SK-N-SH treated with all-trans-retinoic acid at 6 μM for 48 hours (cell line): ENCODE measurements at regions not wholly inside any gene's neighbourhood (a gene's known extent, or its start where the extent isn't known, plus 50 kb on each side); places are given as distances from the start of the nearest gene placed in this dataset.

Experiments
- ARNTL ChIP-seq: fragments of 450-650 bp; formaldehyde crosslinking; IDR thresholded peaks from 2 replicates; pipeline ENCODE4 v1.5.0; 2020; ENCODE audit warnings: low read depth, mild to moderate bottlenecking, moderate library complexity, borderline replicate concordance
- BACH2 ChIP-seq: fragments of 250-450 bp; sonication (Bioruptor Pico); IDR thresholded peaks from 2 replicates; pipeline ENCODE4 v1.9.0; 2021; ENCODE audit warnings: mild to moderate bottlenecking, borderline replicate concordance
- OSR1 ChIP-seq: fragments of 250-450 bp; sonication (Bioruptor Pico); IDR thresholded peaks from 2 replicates; pipeline ENCODE4 v1.8.0; 2022; ENCODE audit warnings: moderate library complexity, mild to moderate bottlenecking, inconsistent platforms
- RARB ChIP-seq: fragments of 250-450 bp; sonication (Bioruptor Pico); IDR thresholded peaks from 2 replicates; pipeline ENCODE4 v1.8.0; 2021; ENCODE audit warnings: mild to moderate bottlenecking, moderate library complexity
- SNAI2 ChIP-seq: fragments of 250-450 bp; sonication (Bioruptor Pico); IDR thresholded peaks from 2 replicates; pipeline ENCODE4 v1.5.0; 2020; ENCODE audit warnings: mild to moderate bottlenecking, moderate library complexity
- TCF4 ChIP-seq: fragments of 250-450 bp; sonication (Bioruptor Pico); IDR thresholded peaks from 2 replicates; pipeline ENCODE4 v1.8.0; 2021; ENCODE audit warnings: mild to moderate bottlenecking, moderate library complexity, borderline replicate concordance
- ZFP3 ChIP-seq: fragments of 250-450 bp; sonication (Bioruptor Pico); IDR thresholded peaks from 2 replicates; pipeline ENCODE4 v1.5.0; 2020; ENCODE audit warnings: mild to moderate bottlenecking, moderate library complexity
- ZFP30 ChIP-seq: fragments of 450-650 bp; formaldehyde crosslinking; IDR thresholded peaks from 2 replicates; pipeline ENCODE4 v1.5.0; 2022; ENCODE audit warnings: mild to moderate bottlenecking, moderate library complexity
- ZNF565 ChIP-seq: fragments of 450-650 bp; formaldehyde crosslinking; conservative IDR thresholded peaks from 2 replicates; pipeline ENCODE4 v1.5.0; 2020; ENCODE audit warnings: low read depth, mild to moderate bottlenecking, moderate library complexity
- TF ChIP-seq, protein P1 (sequence below): fragments of 250-450 bp; sonication (Bioruptor Pico); IDR thresholded peaks from 2 replicates; pipeline ENCODE4 v1.8.0; 2020; ENCODE audit warnings: mild to moderate bottlenecking, moderate library complexity, borderline replicate concordance
- TF ChIP-seq, protein P2 (sequence below): fragments of 250-450 bp; sonication (Bioruptor Pico); IDR thresholded peaks from 2 replicates; pipeline ENCODE4 v1.5.1; 2020; ENCODE audit warnings: low read depth, mild to moderate bottlenecking, moderate library complexity

DNA sequence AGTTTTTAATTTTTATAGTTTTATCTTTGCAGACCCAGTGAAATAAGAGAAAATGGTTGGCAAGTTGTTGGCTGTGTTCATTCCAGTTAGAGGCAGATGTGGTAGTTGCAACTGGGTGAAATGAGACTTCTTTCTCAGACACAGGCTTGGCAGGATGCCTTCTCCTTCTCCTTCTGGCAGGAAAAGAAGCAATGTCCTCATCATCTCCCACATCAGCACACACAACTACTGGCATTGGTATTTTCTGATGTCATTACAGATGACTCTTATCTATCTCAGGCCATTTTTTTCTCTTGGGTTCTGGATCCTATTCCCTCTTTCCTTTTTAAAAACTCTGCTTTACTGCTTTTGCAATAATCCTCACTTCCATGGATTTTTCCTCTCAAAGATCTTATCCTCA is 103.3 kb upstream of the EDIL3 start:
- TF ChIP-seq RARB (CRISPR knock-in tag) (no peak), ZFP30 (CRISPR knock-in tag) (no peak), ZNF565 (no peak), ZFP3 (CRISPR knock-in tag) (no peak), OSR1 (CRISPR knock-in tag) (no peak), SNAI2 (CRISPR knock-in tag) (no peak), ARNTL (CRISPR knock-in tag) (no peak), BACH2 (CRISPR knock-in tag) (no peak), TCF4 (CRISPR knock-in tag) (no peak)
- TF ChIP-seq, protein P1, sequence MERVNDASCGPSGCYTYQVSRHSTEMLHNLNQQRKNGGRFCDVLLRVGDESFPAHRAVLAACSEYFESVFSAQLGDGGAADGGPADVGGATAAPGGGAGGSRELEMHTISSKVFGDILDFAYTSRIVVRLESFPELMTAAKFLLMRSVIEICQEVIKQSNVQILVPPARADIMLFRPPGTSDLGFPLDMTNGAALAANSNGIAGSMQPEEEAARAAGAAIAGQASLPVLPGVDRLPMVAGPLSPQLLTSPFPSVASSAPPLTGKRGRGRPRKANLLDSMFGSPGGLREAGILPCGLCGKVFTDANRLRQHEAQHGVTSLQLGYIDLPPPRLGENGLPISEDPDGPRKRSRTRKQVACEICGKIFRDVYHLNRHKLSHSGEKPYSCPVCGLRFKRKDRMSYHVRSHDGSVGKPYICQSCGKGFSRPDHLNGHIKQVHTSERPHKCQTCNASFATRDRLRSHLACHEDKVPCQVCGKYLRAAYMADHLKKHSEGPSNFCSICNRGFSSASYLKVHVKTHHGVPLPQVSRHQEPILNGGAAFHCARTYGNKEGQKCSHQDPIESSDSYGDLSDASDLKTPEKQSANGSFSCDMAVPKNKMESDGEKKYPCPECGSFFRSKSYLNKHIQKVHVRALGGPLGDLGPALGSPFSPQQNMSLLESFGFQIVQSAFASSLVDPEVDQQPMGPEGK (CRISPR knock-in tag): no peak
- TF ChIP-seq, protein P2, sequence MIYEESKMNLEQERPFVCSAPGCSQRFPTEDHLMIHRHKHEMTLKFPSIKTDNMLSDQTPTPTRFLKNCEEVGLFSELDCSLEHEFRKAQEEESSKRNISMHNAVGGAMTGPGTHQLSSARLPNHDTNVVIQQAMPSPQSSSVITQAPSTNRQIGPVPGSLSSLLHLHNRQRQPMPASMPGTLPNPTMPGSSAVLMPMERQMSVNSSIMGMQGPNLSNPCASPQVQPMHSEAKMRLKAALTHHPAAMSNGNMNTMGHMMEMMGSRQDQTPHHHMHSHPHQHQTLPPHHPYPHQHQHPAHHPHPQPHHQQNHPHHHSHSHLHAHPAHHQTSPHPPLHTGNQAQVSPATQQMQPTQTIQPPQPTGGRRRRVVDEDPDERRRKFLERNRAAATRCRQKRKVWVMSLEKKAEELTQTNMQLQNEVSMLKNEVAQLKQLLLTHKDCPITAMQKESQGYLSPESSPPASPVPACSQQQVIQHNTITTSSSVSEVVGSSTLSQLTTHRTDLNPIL (CRISPR knock-in tag): no peak
